Calu3 (cell line): ENCODE measurements at regions not wholly inside any gene's neighbourhood (a gene's known extent, or its start where the extent isn't known, plus 50 kb on each side); places are given as distances from the start of the nearest gene placed in this dataset.

Source experiments
- BruUV-seq: library from RNA; stranded (reverse); fragments of 400-500 nt; replicated peaks from 2 replicates; lab custom pipeline; 2021; lab: Mats Ljungman, UMichigan
- CTCF ChIA-PET: fragments of 300-600 bp; sonication (Branson Sonifier 250); formaldehyde crosslinking; loops from one replicate; lab custom pipeline; 2022; ENCODE audit warnings: antibody characterized with exemption; lab: Charles Lee
- DNase-seq: peaks from one replicate; pipeline ENCODE4 v3.0.0; 2022
- H3K27ac Mint-ChIP-seq: one replicate; pipeline ENCODE4 v1.8.0; 2022; ENCODE audit warnings: mixed read lengths; ENCODE audit not compliant: unreplicated experiment
- H3K27me3 Mint-ChIP-seq: one replicate; pipeline ENCODE4 v1.8.0; 2022; ENCODE audit warnings: mixed read lengths; ENCODE audit not compliant: unreplicated experiment
- H3K36me3 Mint-ChIP-seq: one replicate; pipeline ENCODE4 v1.8.0; 2022; ENCODE audit warnings: mild to moderate bottlenecking, moderate library complexity, mixed read lengths; ENCODE audit not compliant: insufficient read depth, unreplicated experiment
- H3K4me1 Mint-ChIP-seq: one replicate; pipeline ENCODE4 v1.8.0; 2022; ENCODE audit warnings: mild to moderate bottlenecking, low read depth, mixed read lengths; ENCODE audit not compliant: unreplicated experiment
- H3K4me3 Mint-ChIP-seq: one replicate; pipeline ENCODE4 v1.8.0; 2022; ENCODE audit warnings: mild to moderate bottlenecking, low read depth, moderate library complexity, mixed read lengths; ENCODE audit not compliant: unreplicated experiment
- H3K9me3 Mint-ChIP-seq: one replicate; pipeline ENCODE4 v1.8.0; 2022; ENCODE audit warnings: low read depth, mixed read lengths; ENCODE audit not compliant: unreplicated experiment
- intact Hi-C: fragments of 100-400 bp; cut with micrococcal nuclease; formaldehyde crosslinking; loops from one replicate; pipeline ENCODE4 v1.10.0; 2022; ENCODE audit not compliant: unreplicated experiment
- TF ChIP-seq, protein P1 (sequence below): fragments of 200-600 bp; IDR thresholded peaks from one replicate; pipeline ENCODE4 v1.8.0; 2022; ENCODE audit warnings: antibody characterized with exemption; ENCODE audit not compliant: unreplicated experiment

GRCh38 chr18:56000041-56000440 is 412.0 kb upstream of the TCF4 start:
- no peak for DNase-seq
- no peak overlapping the region for H3K27ac Mint-ChIP-seq
- CTCF ChIA-PET, result no interaction called here
- peaks cover 8% of the 10 kb centered on the region for H3K4me1 Mint-ChIP-seq
- H3K36me3 Mint-ChIP-seq, result no peaks in the 10 kb centered on the region
- H3K27me3 Mint-ChIP-seq, result peaks cover 35% of the 10 kb centered on the region
- BruUV-seq, result no TSS peak
- intact Hi-C loops, result no loop called here
- H3K9me3 Mint-ChIP-seq, result no peaks in the 10 kb centered on the region
- no peak overlapping the region for H3K4me3 Mint-ChIP-seq
- TF ChIP-seq, protein P1, sequence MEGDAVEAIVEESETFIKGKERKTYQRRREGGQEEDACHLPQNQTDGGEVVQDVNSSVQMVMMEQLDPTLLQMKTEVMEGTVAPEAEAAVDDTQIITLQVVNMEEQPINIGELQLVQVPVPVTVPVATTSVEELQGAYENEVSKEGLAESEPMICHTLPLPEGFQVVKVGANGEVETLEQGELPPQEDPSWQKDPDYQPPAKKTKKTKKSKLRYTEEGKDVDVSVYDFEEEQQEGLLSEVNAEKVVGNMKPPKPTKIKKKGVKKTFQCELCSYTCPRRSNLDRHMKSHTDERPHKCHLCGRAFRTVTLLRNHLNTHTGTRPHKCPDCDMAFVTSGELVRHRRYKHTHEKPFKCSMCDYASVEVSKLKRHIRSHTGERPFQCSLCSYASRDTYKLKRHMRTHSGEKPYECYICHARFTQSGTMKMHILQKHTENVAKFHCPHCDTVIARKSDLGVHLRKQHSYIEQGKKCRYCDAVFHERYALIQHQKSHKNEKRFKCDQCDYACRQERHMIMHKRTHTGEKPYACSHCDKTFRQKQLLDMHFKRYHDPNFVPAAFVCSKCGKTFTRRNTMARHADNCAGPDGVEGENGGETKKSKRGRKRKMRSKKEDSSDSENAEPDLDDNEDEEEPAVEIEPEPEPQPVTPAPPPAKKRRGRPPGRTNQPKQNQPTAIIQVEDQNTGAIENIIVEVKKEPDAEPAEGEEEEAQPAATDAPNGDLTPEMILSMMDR, result no peak

- Mint-ChIP-seq H3K27me3 (peaks cover 35% of the 10 kb centered on the region), H3K36me3 (no peaks in the 10 kb centered on the region), H3K27ac (no peak overlapping the region), H3K4me1 (peaks cover 8% of the 10 kb centered on the region), H3K9me3 (no peaks in the 10 kb centered on the region), H3K4me3 (no peak overlapping the region)
- CTCF ChIA-PET, result no interaction called here
- intact Hi-C loops, result no loop called here
- no TSS peak for BruUV-seq
- TF ChIP-seq, protein P1, result no peak
- DNase-seq, result no peak
Observed at GRCh38 chr18:55999641-56000040, 411.6 kb upstream of the TCF4 start.

DNA sequence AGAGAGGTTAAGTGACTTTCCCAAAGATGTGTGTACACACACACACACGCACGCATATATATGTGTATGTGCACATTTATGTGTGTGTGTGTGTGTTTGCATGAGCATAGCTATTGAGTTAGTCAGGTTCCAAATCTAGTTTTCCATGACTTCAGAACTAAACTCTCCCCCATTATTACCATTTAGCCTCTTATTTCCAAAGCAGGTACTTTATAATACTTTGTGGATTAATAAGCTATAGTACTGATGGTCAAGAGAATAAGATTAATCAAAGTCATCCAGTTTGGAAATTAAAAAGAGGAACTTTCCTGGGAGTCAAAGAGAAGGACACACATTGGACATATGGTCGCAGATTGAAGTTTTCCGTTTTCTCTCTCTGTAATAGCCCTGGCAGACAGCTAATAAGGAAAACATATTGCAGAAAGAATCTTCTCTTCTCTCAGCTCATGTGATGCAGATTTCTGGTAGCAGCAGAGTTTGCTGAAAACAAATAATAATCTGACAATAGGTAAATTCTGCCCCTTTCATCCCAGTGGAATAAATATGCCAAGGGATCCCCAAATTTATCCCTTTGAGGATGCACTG is 410.9 kb upstream of the TCF4 start:
- CTCF ChIA-PET, result interaction anchor here (1.3 kb wide), 1 partner anchor 20 kb away, joined by 3 read pairs; no protein-coding TSS in a partner anchor
- peaks cover 8% of the 10 kb centered on the region for H3K4me1 Mint-ChIP-seq
- H3K27ac Mint-ChIP-seq, result no peak overlapping the region
- intact Hi-C loops, result no loop called here
- no peak for DNase-seq
- TF ChIP-seq, protein P1, result no peak
- H3K9me3 Mint-ChIP-seq, result no peaks in the 10 kb centered on the region
- H3K4me3 Mint-ChIP-seq, result no peak overlapping the region
- BruUV-seq, result no TSS peak
- H3K36me3 Mint-ChIP-seq, result no peaks in the 10 kb centered on the region
- peaks cover 35% of the 10 kb centered on the region for H3K27me3 Mint-ChIP-seq

GRCh38 chr18:55998071-55998522 is 410.1 kb upstream of the TCF4 start:
- TF ChIP-seq, protein P1, result no peak
- peaks cover 8% of the 10 kb centered on the region for H3K4me1 Mint-ChIP-seq
- peaks cover 35% of the 10 kb centered on the region for H3K27me3 Mint-ChIP-seq
- CTCF ChIA-PET, result interaction anchor here (1.3 kb wide), 1 partner anchor 19 kb away, joined by 3 read pairs; no protein-coding TSS in a partner anchor
- peak overlapping the region; percentile 4 for H3K4me3 Mint-ChIP-seq
- intact Hi-C loops, result no loop called here
- BruUV-seq, result no TSS peak
- no peak overlapping the region for H3K27ac Mint-ChIP-seq
- no peaks in the 10 kb centered on the region for H3K36me3 Mint-ChIP-seq
- DNase-seq, result no peak
- H3K9me3 Mint-ChIP-seq, result no peaks in the 10 kb centered on the region
